ENCODE measurements at regions not wholly inside any gene's neighbourhood (a gene's known extent, or its start where the extent isn't known, plus 50 kb on each side); places are given as distances from the start of the nearest gene placed in this dataset.

GRCh38 chr7:51995596-51996179, 679.1 kb upstream of the COBL start:
- Mint-ChIP-seq H3K27me3 (ENCODE audit: low read depth) (no peaks in the 10 kb centered on the region), H3K36me3 (ENCODE audit: low read depth) (no peaks in the 10 kb centered on the region), H3K4me1 (no peaks in the 10 kb centered on the region), H3K4me3 (no peak overlapping the region), H3K9me3 (peaks cover 4% of the 10 kb centered on the region), H3K27ac (no peak overlapping the region)
- TF ChIP-seq CTCF (IDR thresholded peaks at IDR 0.05; ENCODE audit: unreplicated experiment in 3 of 3): no peak

DNA sequence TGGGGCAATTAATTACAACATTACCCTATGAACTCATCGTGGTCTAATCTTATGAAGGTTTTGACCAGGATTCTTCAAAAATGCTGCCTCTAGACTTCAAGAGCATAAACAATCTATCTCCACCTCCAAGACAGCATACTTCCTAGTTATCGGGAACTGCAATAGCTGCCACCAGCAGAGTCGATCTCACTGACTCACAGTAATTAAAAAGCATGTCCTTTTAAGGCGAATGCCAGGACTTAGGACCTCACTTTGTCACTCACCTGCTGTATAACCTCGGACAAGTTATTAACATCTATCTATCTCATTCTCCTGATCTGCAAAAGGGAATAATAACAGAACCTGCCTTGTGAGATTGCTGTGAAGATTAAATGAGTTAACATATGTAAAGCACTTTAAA, 666.0 kb upstream of the COBL start:
- H3K27ac Mint-ChIP-seq: no peak overlapping the region
- no peak for TF ChIP-seq CTCF (IDR thresholded peaks at IDR 0.05; ENCODE audit: unreplicated experiment in 3 of 3)
- H3K9me3 Mint-ChIP-seq: no peaks in the 10 kb centered on the region
- H3K36me3 Mint-ChIP-seq (ENCODE audit: low read depth): no peaks in the 10 kb centered on the region
- no peaks in the 10 kb centered on the region for H3K27me3 Mint-ChIP-seq (ENCODE audit: low read depth)
- H3K4me3 Mint-ChIP-seq: no peak overlapping the region
- no peaks in the 10 kb centered on the region for H3K4me1 Mint-ChIP-seq

- H3K9me3 Mint-ChIP-seq: no peaks in the 10 kb centered on the region
- no peak for TF ChIP-seq CTCF (IDR thresholded peaks at IDR 0.05; ENCODE audit: unreplicated experiment in 3 of 3)
- H3K36me3 Mint-ChIP-seq (ENCODE audit: low read depth): no peaks in the 10 kb centered on the region
- no peaks in the 10 kb centered on the region for H3K27me3 Mint-ChIP-seq (ENCODE audit: low read depth)
- H3K4me3 Mint-ChIP-seq: no peak overlapping the region
- no peaks in the 10 kb centered on the region for H3K4me1 Mint-ChIP-seq
- H3K27ac Mint-ChIP-seq: no peak overlapping the region
These were observed 664.2 kb upstream of the COBL start for GRCh38 chr7:51980812-51981211.

DNA sequence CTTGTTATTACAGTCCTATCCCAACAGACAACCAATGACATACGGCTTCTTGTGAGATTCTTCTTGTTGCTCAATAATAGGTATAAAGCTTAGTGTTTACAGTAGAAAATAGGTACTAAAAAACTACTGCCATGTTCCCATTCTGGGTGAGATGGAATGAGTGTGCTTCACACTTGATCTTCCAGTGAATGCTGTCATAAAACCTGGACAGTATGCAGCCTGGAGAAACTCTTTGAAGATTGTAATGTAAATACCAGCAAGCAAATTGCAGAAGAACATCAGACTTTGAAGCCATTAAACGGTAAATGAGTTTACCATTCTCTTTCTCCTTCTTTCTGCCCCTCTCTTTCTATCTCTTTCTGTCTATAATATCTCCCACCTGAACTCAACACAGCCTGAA, 663.7 kb upstream of the COBL start:
- TF ChIP-seq CTCF (IDR thresholded peaks at IDR 0.05; ENCODE audit: unreplicated experiment in 3 of 3): no peak
- Mint-ChIP-seq H3K9me3 (no peaks in the 10 kb centered on the region), H3K27me3 (ENCODE audit: low read depth) (no peaks in the 10 kb centered on the region), H3K27ac (no peak overlapping the region), H3K4me1 (no peaks in the 10 kb centered on the region), H3K4me3 (no peak overlapping the region), H3K36me3 (ENCODE audit: low read depth) (no peaks in the 10 kb centered on the region)

- no peaks in the 10 kb centered on the region for H3K9me3 Mint-ChIP-seq
- TF ChIP-seq CTCF (IDR thresholded peaks at IDR 0.05; ENCODE audit: unreplicated experiment in 3 of 3): no peak
- H3K4me1 Mint-ChIP-seq: no peaks in the 10 kb centered on the region
- no peak overlapping the region for H3K4me3 Mint-ChIP-seq
- H3K36me3 Mint-ChIP-seq (ENCODE audit: low read depth): no peaks in the 10 kb centered on the region
- no peak overlapping the region for H3K27ac Mint-ChIP-seq
- no peaks in the 10 kb centered on the region for H3K27me3 Mint-ChIP-seq (ENCODE audit: low read depth)
These were observed 661.3 kb upstream of the COBL start for GRCh38 chr7:51977913-51978312.

GRCh38 chr7:51973939-51974338, 657.3 kb upstream of the COBL start:
- Mint-ChIP-seq H3K4me1 (no peaks in the 10 kb centered on the region), H3K27me3 (ENCODE audit: low read depth) (no peaks in the 10 kb centered on the region), H3K36me3 (ENCODE audit: low read depth) (no peaks in the 10 kb centered on the region), H3K4me3 (no peak overlapping the region), H3K27ac (no peak overlapping the region), H3K9me3 (no peaks in the 10 kb centered on the region)
- no peak for TF ChIP-seq CTCF (IDR thresholded peaks at IDR 0.05; ENCODE audit: unreplicated experiment in 3 of 3)
